T-helper 9 cell (primary cell): ENCODE measurements at regions not wholly inside any gene's neighbourhood (a gene's known extent, or its start where the extent isn't known, plus 50 kb on each side); places are given as distances from the start of the nearest gene placed in this dataset.
"Not testable (repeated sequence)": the region's sequence is repeated elsewhere in the genome, so short reads cannot be mapped to it uniquely, and the experiment has no call there.

Experiments used
- DNase-seq: peaks from one replicate; pipeline ENCODE4 v3.0.0-alpha.2; 2020

DNA sequence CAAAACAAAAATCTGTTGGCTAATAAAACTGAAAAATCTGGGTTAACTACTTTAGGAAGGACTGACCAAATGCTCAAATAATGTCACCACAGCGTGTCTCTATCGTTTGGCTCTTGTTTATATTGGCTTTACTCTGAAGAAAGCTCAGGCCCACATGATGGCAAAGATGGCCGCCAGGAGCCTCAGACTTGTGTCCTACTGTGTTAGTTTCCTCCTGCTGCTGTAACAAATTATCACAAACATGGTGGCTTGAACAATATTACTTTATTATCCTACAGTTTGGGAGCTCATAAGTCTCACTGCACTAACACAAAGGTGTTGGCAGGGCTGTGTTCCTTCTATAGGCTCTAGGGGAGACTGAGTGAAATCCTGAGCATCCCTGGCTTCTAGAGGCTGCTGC is 303.0 kb downstream of the DAD1 start:
- DNase-seq, result no peak

- no peak for DNase-seq
Measured at GRCh38 chr14:22282949-22283348, 306.1 kb downstream of the DAD1 start.

- DNase-seq, result no peak
Measured at GRCh38 chr14:22282417-22282816, 306.6 kb downstream of the DAD1 start.

GRCh38 chr14:22281447-22281874 is 307.6 kb downstream of the DAD1 start:
- DNase-seq, result not testable (repeated sequence)

- no peak for DNase-seq
Measured at GRCh38 chr14:22280497-22281316, 308.3 kb downstream of the DAD1 start.

DNA sequence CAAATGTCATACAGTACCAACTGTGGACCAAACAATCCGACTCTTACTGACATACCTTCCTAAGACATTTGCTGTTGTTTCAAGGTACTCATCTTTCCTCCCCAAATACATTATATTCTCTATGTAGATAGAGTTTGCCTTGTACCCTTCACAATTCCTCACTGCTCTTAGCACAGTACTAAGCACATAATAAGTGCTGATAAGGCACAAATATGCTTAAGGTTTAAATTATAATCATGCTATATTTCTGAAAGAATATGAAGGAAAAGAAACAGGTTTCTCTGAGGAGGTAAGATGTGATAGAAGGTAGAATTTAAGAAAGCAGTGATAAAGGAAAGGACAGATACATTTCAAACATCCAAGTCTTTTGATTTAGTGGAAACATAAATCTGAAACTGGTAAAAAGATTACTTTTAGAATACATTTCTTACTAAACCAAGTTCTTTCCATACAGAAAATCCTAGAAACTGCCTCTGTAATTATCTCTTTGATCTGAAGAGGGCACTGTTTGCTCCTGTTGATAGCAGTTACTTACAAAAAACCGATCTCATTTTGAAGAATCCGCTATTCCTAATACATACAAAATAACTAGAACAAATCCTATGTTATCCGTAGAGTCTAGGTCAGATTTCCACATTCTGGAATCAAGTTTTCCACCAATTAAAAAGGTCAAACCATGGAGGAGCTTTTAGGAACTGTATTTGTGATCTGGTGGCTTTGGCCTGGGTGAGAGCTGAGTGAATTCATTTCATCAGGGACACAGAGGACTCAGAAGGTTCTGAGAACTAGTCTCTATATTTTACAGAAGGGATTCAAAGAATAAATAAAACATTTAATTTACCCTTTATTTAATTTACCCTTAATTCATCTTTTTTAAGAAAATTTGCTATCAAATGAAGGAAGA is 311.9 kb downstream of the DAD1 start:
- DNase-seq, result no peak

GRCh38 chr14:22271838-22272799 is 316.9 kb downstream of the DAD1 start:
- no peak for DNase-seq

DNA sequence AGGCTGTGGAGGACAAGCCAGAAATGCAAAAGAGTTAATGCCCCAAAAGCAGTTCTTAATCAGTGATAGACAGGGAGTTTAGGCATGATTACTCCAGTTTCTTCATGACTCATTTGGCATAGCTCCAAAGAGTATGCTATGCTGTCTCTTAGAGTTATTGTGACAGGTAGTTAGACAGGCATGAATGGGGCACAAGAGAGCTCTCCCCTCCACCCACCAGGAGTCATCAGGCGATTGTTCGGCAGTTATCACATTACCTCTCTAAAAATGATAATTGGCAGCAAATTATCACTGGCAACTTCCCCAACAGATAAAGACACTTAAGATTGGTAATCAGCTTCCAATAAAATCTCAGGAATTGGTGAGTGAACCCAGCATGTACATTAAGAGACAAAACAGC is 320.1 kb downstream of the DAD1 start:
- DNase-seq, result no peak

GRCh38 chr14:22266683-22267082 is 322.3 kb downstream of the DAD1 start:
- DNase-seq, result no peak

DNA sequence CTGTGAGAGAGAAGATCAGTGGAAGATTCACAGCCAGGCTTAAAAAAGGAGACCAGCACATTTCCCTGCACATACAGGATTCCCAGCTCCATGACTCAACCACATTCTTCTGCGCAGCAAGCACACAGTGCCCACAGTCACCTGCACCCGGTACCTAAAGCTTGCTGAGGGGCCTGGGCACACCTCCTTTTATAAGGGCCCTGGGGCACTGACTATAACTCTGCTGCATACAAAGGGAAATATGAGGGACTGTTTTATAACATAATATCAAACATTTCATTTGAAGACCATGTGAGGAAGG is 322.9 kb downstream of the DAD1 start:
- DNase-seq, result no peak

- no peak for DNase-seq
Measured at GRCh38 chr14:22265319-22266141, 323.5 kb downstream of the DAD1 start.

DNA sequence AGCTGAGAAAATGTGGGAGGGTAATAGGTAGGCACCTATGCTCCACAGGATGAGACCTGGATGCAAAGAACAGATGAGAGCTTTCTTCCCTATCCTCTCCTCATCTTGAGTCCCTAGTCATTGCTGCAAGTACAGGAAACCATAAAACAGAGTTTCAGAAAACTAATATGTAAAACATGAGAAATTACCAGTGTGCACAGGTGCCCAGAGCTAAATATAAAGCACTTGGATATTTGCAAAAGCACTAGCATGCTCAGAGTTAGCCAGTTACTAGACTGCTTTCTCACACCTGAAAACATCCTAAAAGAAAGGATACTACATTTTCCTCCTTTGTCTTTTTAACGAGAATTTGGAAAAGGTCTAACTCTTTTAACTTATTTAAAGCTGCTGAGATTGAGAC is 324.3 kb downstream of the DAD1 start:
- no peak for DNase-seq

DNA sequence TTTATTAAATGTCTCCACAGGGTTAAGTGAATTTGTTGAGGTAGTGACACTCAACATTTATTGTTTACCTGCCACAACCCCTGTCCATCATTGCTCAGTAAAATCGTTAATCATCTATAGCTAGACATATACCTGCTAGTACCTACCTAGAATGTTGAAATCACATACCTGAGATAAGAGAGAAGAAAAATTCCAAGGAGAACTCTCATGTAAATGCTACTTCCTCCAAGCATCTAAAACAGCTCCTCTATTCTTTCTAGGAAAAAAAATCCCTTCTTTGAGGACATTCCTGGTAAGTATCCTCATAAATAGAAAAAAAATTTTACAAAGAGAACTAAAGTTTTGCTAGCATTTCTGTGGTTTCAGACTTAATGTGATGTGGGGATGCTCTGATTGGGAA is 325.1 kb downstream of the DAD1 start:
- DNase-seq, result no peak

- DNase-seq, result no peak
Measured at GRCh38 chr14:22262881-22263280, 326.1 kb downstream of the DAD1 start.

- DNase-seq, result no peak
Measured at GRCh38 chr14:22255017-22255950, 333.7 kb downstream of the DAD1 start.

- DNase-seq, result no peak
Measured at GRCh38 chr14:22252686-22253085, 336.3 kb downstream of the DAD1 start.

DNA sequence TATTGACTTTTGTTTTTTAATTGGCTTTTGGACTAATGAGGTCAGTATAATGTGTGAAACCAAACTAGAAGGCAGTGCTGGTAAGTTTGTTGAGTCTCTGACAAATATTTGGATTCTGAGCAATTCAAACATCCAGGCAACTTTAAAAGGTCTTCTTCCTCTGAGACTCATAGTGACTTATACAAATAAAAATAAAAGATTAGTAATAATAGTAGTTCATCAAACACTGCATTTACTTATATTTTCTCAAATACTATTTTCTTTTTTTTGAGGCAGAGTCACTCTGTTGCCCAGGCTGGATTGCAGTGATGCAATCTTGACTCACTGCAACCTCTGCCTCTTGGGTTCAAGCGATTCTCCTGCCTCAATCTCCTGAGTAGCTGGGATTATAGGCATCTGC is 337.9 kb downstream of the DAD1 start:
- DNase-seq, result no peak

- DNase-seq, result no peak
Measured at GRCh38 chr14:22249770-22250169, 339.3 kb downstream of the DAD1 start.

- DNase-seq, result no peak
Measured at GRCh38 chr14:22243971-22244581, 344.9 kb downstream of the DAD1 start.

- not testable (repeated sequence) for DNase-seq
Measured at GRCh38 chr14:22238320-22238719, 350.7 kb downstream of the DAD1 start.
